ENCODE measurements at regions not wholly inside any gene's neighbourhood (a gene's known extent, or its start where the extent isn't known, plus 50 kb on each side); places are given as distances from the start of the nearest gene placed in this dataset.

- Histone ChIP-seq H3K4me1 (ENCODE audit: insufficient read depth) (no peaks in the 10 kb centered on the region; the same call in 1 of the 2 replicates), H2AFZ (no peak overlapping the region), H3K4me3 (no peak overlapping the region), H3K27me3 (ENCODE audit: insufficient read depth) (no peaks in the 10 kb centered on the region), H4K20me1 (replicated peaks; ENCODE audit: insufficient read depth) (no peaks in the 10 kb centered on the region), H3F3A (replicated peaks; ENCODE audit: low read depth) (no peaks in the 10 kb centered on the region), H3K36me3 (ENCODE audit: insufficient read depth) (no peaks in the 10 kb centered on the region), H3K9me2 (ENCODE audit: insufficient read depth) (no peaks in the 10 kb centered on the region), H3K27ac (ENCODE audit: low read depth) (no peak overlapping the region), H3K79me2 (replicated peaks; ENCODE audit: insufficient read depth) (no peaks in the 10 kb centered on the region), H3K4me2 (no peak overlapping the region)
- Mint-ChIP-seq H3K9me3 (no peaks in the 10 kb centered on the region), H3K27me3 (ENCODE audit: insufficient read depth, low read depth, poor library complexity) (no peaks in the 10 kb centered on the region), H3K27ac (no peak overlapping the region), H3K4me1 (peaks cover 11% of the 10 kb centered on the region), H3K4me3 (no peak overlapping the region), H3K36me3 (ENCODE audit: low read depth) (no peaks in the 10 kb centered on the region)
- no peak for TF ChIP-seq STAT1 (IDR thresholded peaks at IDR 0.05; ENCODE audit: unreplicated experiment)
- TF ChIP-seq ZNF462 (CRISPR knock-in tag; IDR thresholded peaks at IDR 0.05) = no peak
- TF ChIP-seq POLR2AphosphoS5 (IDR thresholded peaks at IDR 0.05; ENCODE audit: low read depth) = no peak
- no peak for TF ChIP-seq ZNF114 (CRISPR knock-in tag; IDR thresholded peaks at IDR 0.05)
- no peak for TF ChIP-seq NANOG (IDR thresholded peaks at IDR 0.05; ENCODE audit: borderline replicate concordance)
- no peak for TF ChIP-seq ZNF331 (CRISPR knock-in tag; IDR thresholded peaks at IDR 0.05; ENCODE audit: low read depth)
- TF ChIP-seq CTCF (conservative IDR thresholded peaks at IDR 0.05; ENCODE audit: low read depth in 2 of 2) = no peak
- DNase-seq (ENCODE audit: low spot score) (no peak), ATAC-seq (no peak)
Observed at GRCh38 chr2:211129798-211130197, 573.4 kb downstream of the CPS1 start.

Measured in GM23338 (cell line).